Sigmoid colon (tissue), 4 donors: ENCODE measurements at regions not wholly inside any gene's neighbourhood (a gene's known extent, or its start where the extent isn't known, plus 50 kb on each side); places are given as distances from the start of the nearest gene placed in this dataset.

Experiments
- CTCF ChIP-seq, 4 experiments: fragments of 450-650 bp in 3 of 4; fragments of 200-600 bp in 1 of 4; IDR thresholded peaks; one replicate each; pipeline ENCODE4 v1.5.1; 2016 to 2019; ENCODE audit warnings: antibody characterized with exemption in 4 of 4, mild to moderate bottlenecking in 3 of 4, moderate library complexity in 2 of 4
- EP300 ChIP-seq, 4 donors: sonication (generic); formaldehyde crosslinking; IDR thresholded peaks; one replicate each; pipeline ENCODE4 v1.6.1; 2017; ENCODE audit warnings: antibody characterized with exemption in 4 of 4
- POLR2A ChIP-seq, 2 donors: fragments of 450-650 bp; IDR thresholded peaks; one replicate each; pipeline ENCODE4 v1.6.1; 2016; ENCODE audit warnings: antibody characterized with exemption in 2 of 2, mild to moderate bottlenecking in 2 of 2, moderate library complexity in 2 of 2
- POLR2AphosphoS5 ChIP-seq, 4 donors: sonication (generic); formaldehyde crosslinking; IDR thresholded peaks; one replicate each; pipeline ENCODE4 v1.6.1; 2017; ENCODE audit warnings: antibody characterized with exemption in 4 of 4

GRCh38 chr3:154657218-154657617, 227.2 kb upstream of the GPR149 start:
- TF ChIP-seq CTCF (IDR thresholded peaks at IDR 0.05) (no peak), EP300 (IDR thresholded peaks at IDR 0.05) (no peak), POLR2AphosphoS5 (IDR thresholded peaks at IDR 0.05) (no peak), POLR2A (IDR thresholded peaks at IDR 0.05) (no peak)
